ENCODE measurements at regions not wholly inside any gene's neighbourhood (a gene's known extent, or its start where the extent isn't known, plus 50 kb on each side); places are given as distances from the start of the nearest gene placed in this dataset.

GRCh38 chr5:175591293-175591692, 66.6 kb upstream of the HRH2 start:
- no peak overlapping the region for H3K27ac ChIP-seq (ENCODE audit: low read depth in 1 of 2, low read length in 2 of 2)
- no peaks in the 10 kb centered on the region for H3K9me3 ChIP-seq (ENCODE audit: control insufficient read depth in 1 of 2, insufficient read depth in 1 of 2, low read length in 2 of 2)
- no peak overlapping the region for H3K27ac Mint-ChIP-seq
- POLR2A ChIA-PET = no interaction called here
- H3K4me1 Mint-ChIP-seq (ENCODE audit: low read depth) = no peaks in the 10 kb centered on the region
- no peaks in the 10 kb centered on the region for H3K36me3 ChIP-seq (ENCODE audit: insufficient read depth, low read length)
- H3K36me3 Mint-ChIP-seq (ENCODE audit: low read depth) = no peaks in the 10 kb centered on the region
- peaks cover 2% of the 10 kb centered on the region for H3K9me3 Mint-ChIP-seq
- no peak overlapping the region for H3K4me3 ChIP-seq (ENCODE audit: low read length)
- no peaks in the 10 kb centered on the region for H3K4me1 ChIP-seq (ENCODE audit: insufficient read depth, low read length)
- H3K27me3 ChIP-seq (ENCODE audit: control insufficient read depth in 1 of 2, insufficient read depth in 2 of 2, low read length in 2 of 2) = no peaks in the 10 kb centered on the region
- H3K4me3 Mint-ChIP-seq = no peak overlapping the region
- CTCF ChIA-PET = no interaction called here
- TF ChIP-seq CTCF (IDR thresholded peaks at IDR 0.05) = no peak
- DNase-seq = no peak
- no peaks in the 10 kb centered on the region for H3K27me3 Mint-ChIP-seq
- ATAC-seq (ENCODE audit: poor library complexity) = no peak
- intact Hi-C loops (cut with DNase I, micrococcal nuclease) = no loop called here

- no peak for DNase-seq
- H3K4me1 Mint-ChIP-seq (ENCODE audit: low read depth) = no peaks in the 10 kb centered on the region
- intact Hi-C loops (cut with DNase I, micrococcal nuclease) = no loop called here
- no peaks in the 10 kb centered on the region for H3K9me3 Mint-ChIP-seq
- H3K4me3 Mint-ChIP-seq = no peak overlapping the region
- H3K27ac Mint-ChIP-seq = no peak overlapping the region
- TF ChIP-seq CTCF (IDR thresholded peaks at IDR 0.05) = no peak
- ChIA-PET POLR2A (no interaction called here), CTCF (no interaction called here)
- no peaks in the 10 kb centered on the region for H3K27me3 Mint-ChIP-seq
- no peak for ATAC-seq (ENCODE audit: poor library complexity)
- no peaks in the 10 kb centered on the region for H3K36me3 ChIP-seq (ENCODE audit: insufficient read depth, low read length)
- H3K27me3 ChIP-seq (ENCODE audit: control insufficient read depth in 1 of 2, insufficient read depth in 2 of 2, low read length in 2 of 2) = no peaks in the 10 kb centered on the region
- H3K36me3 Mint-ChIP-seq (ENCODE audit: low read depth) = no peaks in the 10 kb centered on the region
- H3K27ac ChIP-seq (ENCODE audit: low read depth in 1 of 2, low read length in 2 of 2) = no peak overlapping the region
- H3K9me3 ChIP-seq (ENCODE audit: control insufficient read depth in 1 of 2, insufficient read depth in 1 of 2, low read length in 2 of 2) = no peaks in the 10 kb centered on the region
- H3K4me1 ChIP-seq (ENCODE audit: insufficient read depth, low read length) = no peaks in the 10 kb centered on the region
- H3K4me3 ChIP-seq (ENCODE audit: low read length) = no peak overlapping the region
Measured at GRCh38 chr5:175593794-175594193, 64.1 kb upstream of the HRH2 start.

- ATAC-seq (ENCODE audit: poor library complexity) = no peak
- Histone ChIP-seq H3K36me3 (ENCODE audit: insufficient read depth, low read length) (no peaks in the 10 kb centered on the region), H3K4me3 (ENCODE audit: low read length) (no peak overlapping the region), H3K27ac (ENCODE audit: low read depth in 1 of 2, low read length in 2 of 2) (no peak overlapping the region), H3K27me3 (ENCODE audit: control insufficient read depth in 1 of 2, insufficient read depth in 2 of 2, low read length in 2 of 2) (no peaks in the 10 kb centered on the region), H3K4me1 (ENCODE audit: insufficient read depth, low read length) (no peaks in the 10 kb centered on the region), H3K9me3 (ENCODE audit: control insufficient read depth in 1 of 2, insufficient read depth in 1 of 2, low read length in 2 of 2) (no peaks in the 10 kb centered on the region)
- intact Hi-C loops (cut with DNase I, micrococcal nuclease) = no loop called here
- Mint-ChIP-seq H3K4me1 (ENCODE audit: low read depth) (no peaks in the 10 kb centered on the region), H3K36me3 (ENCODE audit: low read depth) (no peaks in the 10 kb centered on the region), H3K27me3 (no peaks in the 10 kb centered on the region), H3K9me3 (no peaks in the 10 kb centered on the region), H3K4me3 (no peak overlapping the region), H3K27ac (no peak overlapping the region)
- no peak for TF ChIP-seq CTCF (IDR thresholded peaks at IDR 0.05)
- CTCF ChIA-PET = no interaction called here
- POLR2A ChIA-PET = no interaction called here
- no peak for DNase-seq
Measured at GRCh38 chr5:175595905-175596304, 62.0 kb upstream of the HRH2 start.

Measured in CD4-positive, alpha-beta T cell (primary cell).